ENCODE measurements at regions not wholly inside any gene's neighbourhood (a gene's known extent, or its start where the extent isn't known, plus 50 kb on each side); places are given as distances from the start of the nearest gene placed in this dataset.

DNA sequence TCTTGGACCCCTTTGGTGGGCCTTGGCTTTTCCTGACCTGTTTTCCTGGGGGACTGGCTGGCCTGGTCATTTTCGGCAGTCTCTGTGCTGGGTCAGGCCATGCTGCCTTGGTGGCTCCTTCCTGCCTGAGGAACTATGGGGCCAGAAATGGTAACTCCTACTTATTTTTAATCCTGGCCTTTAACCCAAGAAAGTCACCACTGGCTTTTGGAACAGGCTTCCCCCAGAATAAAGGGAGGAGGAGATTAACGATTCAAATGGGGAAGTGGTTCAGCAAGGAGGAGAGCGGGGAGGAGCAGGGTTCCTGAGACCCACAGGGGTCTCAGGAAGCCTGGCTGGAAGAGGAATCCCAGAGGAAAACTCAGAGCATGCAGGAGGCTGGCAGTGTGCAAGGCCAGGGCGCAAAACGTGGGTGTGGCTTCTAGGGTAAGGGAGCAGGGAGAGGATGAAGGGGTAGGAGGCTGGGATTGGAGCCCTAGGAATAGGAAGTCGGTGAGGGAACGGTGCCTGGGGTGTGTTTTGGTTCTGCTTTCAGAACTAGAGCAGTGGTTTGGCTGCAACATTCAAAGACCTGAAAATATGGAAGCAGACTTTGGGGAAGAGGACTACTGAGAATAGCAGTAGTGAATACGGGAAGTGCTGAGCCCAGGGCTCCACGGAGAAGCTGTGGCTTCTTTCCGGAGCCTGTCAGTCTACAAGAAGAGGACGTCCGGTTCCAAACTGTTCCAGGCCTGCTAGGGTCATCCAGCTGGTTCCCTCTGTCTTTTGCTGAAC lies 271.1 kb upstream of the KLF4 start:
- ChIA-PET CTCF (no interaction called here), POLR2A (no interaction called here)
- H3K27ac Mint-ChIP-seq: no peak overlapping the region
- no peaks in the 10 kb centered on the region for H3K27me3 Mint-ChIP-seq
- H3K9me3 Mint-ChIP-seq: peaks cover 7% of the 10 kb centered on the region
- no peaks in the 10 kb centered on the region for H3K4me1 Mint-ChIP-seq (ENCODE audit: low read depth)
- intact Hi-C loops (cut with micrococcal nuclease): no loop called here
- no peak for DNase-seq
- H3K36me3 Mint-ChIP-seq: no peaks in the 10 kb centered on the region
- no peak overlapping the region for H3K4me3 Mint-ChIP-seq

DNA sequence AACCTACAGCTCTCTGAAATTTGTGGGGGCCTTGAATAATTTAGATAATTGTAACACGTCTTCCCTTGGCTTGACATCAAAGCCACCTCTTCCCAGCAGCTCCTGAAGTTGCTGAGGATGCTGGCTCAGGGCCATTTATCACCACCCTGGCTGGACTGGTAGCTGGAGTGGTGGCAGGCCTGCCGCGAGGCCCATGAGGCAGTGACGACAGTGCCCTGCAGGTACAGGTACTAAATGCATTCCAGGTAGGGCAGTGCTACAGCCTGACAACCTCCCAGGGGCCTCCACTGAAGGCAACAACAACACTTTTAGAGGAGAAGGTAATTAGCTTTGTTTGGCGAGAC lies 270.2 kb upstream of the KLF4 start:
- intact Hi-C loops (cut with micrococcal nuclease): no loop called here
- Mint-ChIP-seq H3K4me3 (no peak overlapping the region), H3K9me3 (peaks cover 5% of the 10 kb centered on the region), H3K36me3 (no peaks in the 10 kb centered on the region), H3K4me1 (ENCODE audit: low read depth) (no peaks in the 10 kb centered on the region), H3K27ac (no peak overlapping the region), H3K27me3 (no peaks in the 10 kb centered on the region)
- no peak for DNase-seq
- ChIA-PET POLR2A (no interaction called here), CTCF (no interaction called here)

DNA sequence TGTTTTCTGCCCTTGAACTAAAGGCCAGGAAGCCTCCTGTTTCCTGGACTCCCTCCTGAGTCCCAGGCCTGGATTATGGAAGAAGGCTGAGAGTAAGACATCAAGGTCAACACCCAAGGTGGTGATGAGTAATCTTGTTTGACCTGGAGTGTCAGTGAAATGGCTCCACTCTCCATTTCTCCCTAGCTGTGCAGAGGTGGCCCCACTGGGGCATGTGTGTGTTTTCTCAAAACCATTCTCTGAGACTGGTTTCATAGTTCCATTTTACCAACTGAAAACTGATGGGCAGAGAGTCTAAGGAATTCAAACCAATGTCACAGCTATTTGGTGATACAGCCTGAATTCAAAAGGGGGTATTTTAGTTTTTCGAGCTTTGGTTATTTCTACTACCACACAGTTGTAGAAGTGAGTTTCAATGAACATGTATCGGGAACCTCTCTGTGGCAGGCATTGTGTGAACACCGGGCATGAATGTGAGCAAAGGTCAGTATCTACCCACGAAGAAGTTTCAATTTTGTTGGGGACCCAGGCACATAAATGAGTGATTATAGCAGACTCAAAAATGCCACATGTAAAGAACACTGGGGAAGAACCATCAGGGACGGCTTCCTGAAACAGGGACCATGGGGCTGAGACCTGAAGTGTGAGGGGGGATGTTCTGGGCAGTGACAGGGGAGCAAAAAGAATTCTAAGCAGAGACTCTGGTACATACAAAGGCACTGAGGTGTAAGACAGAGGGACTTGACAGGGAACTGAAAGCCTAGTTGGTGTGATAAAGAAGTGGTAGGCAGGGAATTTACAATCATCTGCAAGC lies 269.6 kb upstream of the KLF4 start:
- peaks cover 5% of the 10 kb centered on the region for H3K9me3 Mint-ChIP-seq
- H3K36me3 Mint-ChIP-seq: no peaks in the 10 kb centered on the region
- ChIA-PET POLR2A (no interaction called here), CTCF (no interaction called here)
- H3K4me1 Mint-ChIP-seq (ENCODE audit: low read depth): no peaks in the 10 kb centered on the region
- no peaks in the 10 kb centered on the region for H3K27me3 Mint-ChIP-seq
- no peak for DNase-seq
- no peak overlapping the region for H3K27ac Mint-ChIP-seq
- no peak overlapping the region for H3K4me3 Mint-ChIP-seq
- intact Hi-C loops (cut with micrococcal nuclease): no loop called here

DNA sequence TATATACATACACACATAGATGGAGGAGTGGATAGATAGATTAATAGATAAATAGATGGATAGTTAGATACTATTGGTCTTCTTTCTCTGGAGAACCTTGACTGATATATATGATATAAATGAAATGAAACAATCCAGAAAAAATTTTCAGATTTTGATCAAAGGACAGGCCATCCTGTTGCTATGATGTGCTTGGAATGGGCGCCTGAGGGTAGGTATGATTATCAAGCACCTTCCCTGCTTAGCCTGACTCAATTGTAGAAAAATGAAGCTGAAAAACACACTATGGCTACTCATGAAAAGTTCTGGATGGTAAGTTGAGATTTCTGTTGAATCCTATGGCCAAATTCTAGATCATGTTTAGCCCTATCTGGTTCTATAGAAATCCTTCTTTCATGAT lies 266.5 kb upstream of the KLF4 start:
- Mint-ChIP-seq H3K9me3 (no peaks in the 10 kb centered on the region), H3K4me1 (ENCODE audit: low read depth) (no peaks in the 10 kb centered on the region), H3K36me3 (no peaks in the 10 kb centered on the region), H3K4me3 (no peak overlapping the region), H3K27ac (no peak overlapping the region), H3K27me3 (no peaks in the 10 kb centered on the region)
- intact Hi-C loops (cut with micrococcal nuclease): no loop called here
- POLR2A ChIA-PET: no interaction called here
- CTCF ChIA-PET: interaction anchor here (0.6 kb wide), 1 partner anchor 13 kb away, joined by 3 read pairs; no protein-coding TSS in a partner anchor
- DNase-seq: no peak

DNA sequence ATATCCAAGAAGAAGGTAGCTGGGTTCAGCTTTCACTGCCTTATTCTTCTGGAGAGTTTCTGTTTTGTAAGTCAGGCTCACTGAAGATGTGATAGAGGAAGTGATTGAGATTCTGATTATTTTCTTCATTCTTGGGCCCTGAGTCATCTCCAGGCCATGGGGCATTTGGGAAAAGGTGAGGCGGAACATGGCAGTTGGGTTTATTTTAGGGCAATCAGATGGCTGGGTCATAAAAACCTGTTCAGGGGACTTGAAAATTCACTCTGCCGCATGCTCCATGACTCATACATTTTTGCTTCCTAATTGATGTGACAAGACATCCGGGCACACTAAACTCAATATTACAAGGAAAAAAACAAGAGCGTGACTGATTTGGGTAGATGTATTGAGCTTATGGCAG lies 265.7 kb upstream of the KLF4 start:
- no peaks in the 10 kb centered on the region for H3K27me3 Mint-ChIP-seq
- no peak overlapping the region for H3K27ac Mint-ChIP-seq
- CTCF ChIA-PET: no interaction called here
- intact Hi-C loops (cut with micrococcal nuclease): no loop called here
- H3K9me3 Mint-ChIP-seq: no peaks in the 10 kb centered on the region
- no peak for DNase-seq
- no peaks in the 10 kb centered on the region for H3K36me3 Mint-ChIP-seq
- POLR2A ChIA-PET: no interaction called here
- no peaks in the 10 kb centered on the region for H3K4me1 Mint-ChIP-seq (ENCODE audit: low read depth)
- H3K4me3 Mint-ChIP-seq: no peak overlapping the region

DNA sequence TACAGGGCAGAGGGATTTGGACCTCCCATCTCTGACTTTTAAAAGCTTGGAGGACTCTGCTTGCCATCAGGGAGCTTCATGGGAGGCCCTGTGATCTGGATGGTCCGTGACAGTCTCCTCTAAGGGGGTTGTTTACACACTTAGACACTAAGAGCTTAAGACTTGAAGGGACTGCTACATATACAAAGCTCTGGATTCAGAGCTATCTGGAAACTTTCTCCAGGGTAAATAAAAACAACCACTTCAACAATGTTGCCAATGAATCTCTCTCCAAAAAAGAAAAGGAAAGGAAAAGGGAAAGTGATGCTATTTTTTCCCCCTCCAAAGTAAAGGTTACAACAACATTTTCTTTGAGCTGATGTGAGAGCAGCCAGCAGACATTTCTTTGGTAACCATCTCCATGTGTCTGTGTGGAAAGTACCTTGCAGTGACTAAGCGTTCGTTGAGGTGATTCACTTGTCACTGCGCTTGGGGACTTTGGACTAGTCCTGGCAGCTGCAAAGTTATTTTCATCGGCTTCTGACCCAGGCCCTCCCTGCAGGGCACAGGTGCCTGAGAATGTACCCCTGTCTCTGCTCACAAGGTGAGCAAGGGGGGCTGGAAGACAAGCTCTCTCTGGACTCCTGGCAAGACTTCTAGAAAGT lies 262.1 kb upstream of the KLF4 start:
- no peaks in the 10 kb centered on the region for H3K27me3 Mint-ChIP-seq
- no peak for DNase-seq
- ChIA-PET POLR2A (no interaction called here), CTCF (no interaction called here)
- H3K4me3 Mint-ChIP-seq: no peak overlapping the region
- H3K27ac Mint-ChIP-seq: no peak overlapping the region
- H3K4me1 Mint-ChIP-seq (ENCODE audit: low read depth): no peaks in the 10 kb centered on the region
- intact Hi-C loops (cut with micrococcal nuclease): no loop called here
- H3K9me3 Mint-ChIP-seq: no peaks in the 10 kb centered on the region
- no peaks in the 10 kb centered on the region for H3K36me3 Mint-ChIP-seq

DNA sequence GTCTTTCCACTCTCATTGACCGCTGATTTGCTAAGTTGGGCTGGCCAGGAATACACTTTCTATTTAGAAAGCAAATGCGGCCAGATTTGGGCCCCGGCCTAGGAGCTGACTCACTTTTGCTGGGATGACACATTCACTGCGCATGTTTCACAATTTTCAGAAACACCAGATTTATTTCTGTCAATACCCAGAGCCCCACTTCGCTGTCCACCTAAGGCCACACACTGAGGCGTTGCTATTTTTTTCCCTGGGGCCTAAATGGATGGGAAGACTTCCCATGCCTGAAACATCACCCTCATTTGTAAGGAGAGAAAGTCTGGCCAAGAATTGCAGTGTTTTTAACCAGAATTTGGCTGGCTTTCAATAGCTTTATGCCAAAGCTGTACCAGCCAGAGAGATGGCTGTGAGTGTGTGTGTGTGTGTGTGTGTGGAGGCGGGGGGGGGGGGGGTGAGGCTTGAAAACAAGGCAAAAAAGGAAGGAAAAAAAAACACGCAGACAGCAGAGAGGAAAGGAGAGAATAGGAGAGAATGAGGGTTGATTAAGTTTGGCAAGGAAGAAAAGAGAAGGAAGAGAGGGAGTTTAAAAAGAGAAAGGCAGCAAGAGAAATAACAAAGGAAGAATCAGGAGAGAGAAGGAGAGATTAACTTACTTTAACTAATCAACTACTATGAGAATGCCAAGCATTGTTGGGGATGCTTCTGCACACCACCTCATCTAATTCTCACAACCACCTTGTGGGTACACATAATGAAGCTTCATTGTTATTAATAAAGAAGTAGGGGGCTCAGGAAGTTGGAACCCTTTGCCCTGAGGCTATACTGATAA lies 261.4 kb upstream of the KLF4 start:
- no peaks in the 10 kb centered on the region for H3K4me1 Mint-ChIP-seq (ENCODE audit: low read depth)
- CTCF ChIA-PET: no interaction called here
- intact Hi-C loops (cut with micrococcal nuclease): no loop called here

DNA sequence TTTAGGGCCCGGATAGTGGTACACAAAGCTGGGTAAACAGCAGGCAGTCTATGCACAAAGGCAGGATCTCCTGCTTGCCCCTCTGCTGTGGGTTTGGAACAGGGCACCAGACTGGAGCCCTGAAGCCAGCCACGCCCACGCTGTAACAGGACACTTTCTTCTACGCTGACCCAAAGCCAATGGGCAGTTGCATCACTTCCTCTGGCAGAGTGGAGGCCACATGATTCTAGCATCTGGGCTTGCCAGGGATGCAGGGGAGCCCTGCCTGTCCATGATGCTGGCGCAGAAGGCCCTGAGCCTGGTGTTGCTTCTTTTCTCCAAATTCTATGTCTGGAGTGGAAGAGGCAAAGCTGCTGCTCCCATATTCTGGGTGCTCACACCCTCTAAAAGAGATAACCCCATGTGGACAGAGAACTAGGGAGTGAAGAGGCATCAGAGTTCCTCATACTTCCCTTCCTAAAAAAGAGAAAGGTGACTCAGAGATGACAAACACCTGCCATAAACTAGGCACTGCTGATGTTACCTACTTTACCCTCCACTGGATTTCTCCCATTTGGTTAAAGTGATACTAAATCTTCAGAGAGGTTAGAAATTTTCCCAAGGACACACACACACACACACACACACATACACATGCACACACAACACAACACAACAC lies 260.3 kb upstream of the KLF4 start:
- intact Hi-C loops (cut with micrococcal nuclease): no loop called here
- Mint-ChIP-seq H3K4me3 (no peak overlapping the region), H3K36me3 (no peaks in the 10 kb centered on the region), H3K27ac (no peak overlapping the region), H3K4me1 (ENCODE audit: low read depth) (no peaks in the 10 kb centered on the region), H3K27me3 (no peaks in the 10 kb centered on the region), H3K9me3 (no peaks in the 10 kb centered on the region)
- POLR2A ChIA-PET: no interaction called here
- CTCF ChIA-PET: no interaction called here
- no peak for DNase-seq

More for the DNA sequence above, 261.4 kb upstream of the KLF4 start:
- POLR2A ChIA-PET: no interaction called here
- H3K4me3 Mint-ChIP-seq: no peak overlapping the region
- no peaks in the 10 kb centered on the region for H3K36me3 Mint-ChIP-seq
- no peaks in the 10 kb centered on the region for H3K27me3 Mint-ChIP-seq
- H3K9me3 Mint-ChIP-seq: no peaks in the 10 kb centered on the region
- H3K27ac Mint-ChIP-seq: no peak overlapping the region
- DNase-seq: no peak

DNA sequence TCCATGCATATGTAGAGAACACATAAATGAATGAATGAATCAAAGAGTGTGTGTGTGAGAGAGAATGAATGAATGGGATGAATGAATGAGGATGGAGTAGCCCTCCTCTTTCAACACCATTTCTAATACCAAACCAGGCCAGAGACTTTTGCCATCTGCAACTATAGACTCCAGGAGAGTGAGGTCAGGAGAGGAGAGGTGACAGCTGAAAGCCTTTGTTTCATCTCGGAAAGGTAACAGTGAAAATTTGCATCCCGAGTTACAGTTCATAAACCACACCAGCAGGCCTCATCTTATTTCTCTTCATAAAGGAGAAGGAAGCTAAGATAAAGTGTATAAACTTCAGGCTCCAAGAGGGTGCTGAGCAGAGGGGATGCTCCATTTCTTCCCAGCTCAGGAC lies 255.3 kb upstream of the KLF4 start:
- CTCF ChIA-PET: no interaction called here
- H3K27me3 Mint-ChIP-seq: no peaks in the 10 kb centered on the region
- H3K4me1 Mint-ChIP-seq (ENCODE audit: low read depth): no peaks in the 10 kb centered on the region
- intact Hi-C loops (cut with micrococcal nuclease): no loop called here
- POLR2A ChIA-PET: no interaction called here
- no peak overlapping the region for H3K4me3 Mint-ChIP-seq
- no peaks in the 10 kb centered on the region for H3K9me3 Mint-ChIP-seq
- no peak overlapping the region for H3K27ac Mint-ChIP-seq
- no peak for DNase-seq
- H3K36me3 Mint-ChIP-seq: no peaks in the 10 kb centered on the region

DNA sequence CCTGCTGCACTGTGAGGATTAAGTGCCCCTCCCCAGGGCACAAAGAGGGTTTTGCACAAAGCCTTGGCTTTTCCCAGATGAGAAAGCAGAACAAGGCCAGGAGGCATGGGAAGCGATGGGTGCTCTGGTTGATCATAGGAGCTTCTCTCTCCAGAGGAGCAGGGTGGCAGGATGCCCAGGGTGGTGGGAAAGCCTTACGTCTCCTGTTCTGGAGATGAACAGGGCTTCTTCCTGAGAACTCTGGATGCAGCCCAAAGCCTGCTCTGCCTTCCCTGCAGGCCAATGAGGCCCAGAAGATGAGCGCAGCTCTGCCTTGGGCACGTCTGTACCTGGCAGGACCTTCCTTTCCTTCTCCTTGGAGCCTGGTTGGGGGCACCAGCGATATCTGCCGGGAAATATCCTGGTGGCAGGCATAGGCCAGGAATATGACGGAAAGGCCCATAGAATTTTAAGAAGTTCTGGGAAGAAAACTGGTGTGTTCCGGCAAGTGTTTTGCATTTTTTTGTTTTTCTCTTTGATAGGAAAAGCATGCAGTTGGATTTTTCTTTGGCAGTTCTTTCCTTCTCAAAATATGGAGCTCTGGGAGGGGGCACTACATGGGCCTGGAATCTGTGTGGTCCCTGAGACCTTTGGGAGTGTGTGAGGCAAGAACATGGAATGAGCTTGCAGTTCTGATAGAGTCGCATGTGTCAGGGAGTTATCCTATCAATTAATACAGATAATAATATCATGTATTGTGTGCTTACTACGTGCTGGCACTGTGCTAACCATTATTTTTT lies 253.2 kb upstream of the KLF4 start:
- Mint-ChIP-seq H3K4me1 (ENCODE audit: low read depth) (no peaks in the 10 kb centered on the region), H3K27ac (no peak overlapping the region), H3K9me3 (no peaks in the 10 kb centered on the region), H3K36me3 (no peaks in the 10 kb centered on the region), H3K4me3 (no peak overlapping the region), H3K27me3 (no peaks in the 10 kb centered on the region)
- POLR2A ChIA-PET: no interaction called here
- CTCF ChIA-PET: no interaction called here
- intact Hi-C loops (cut with micrococcal nuclease): no loop called here
- DNase-seq: no peak

DNA sequence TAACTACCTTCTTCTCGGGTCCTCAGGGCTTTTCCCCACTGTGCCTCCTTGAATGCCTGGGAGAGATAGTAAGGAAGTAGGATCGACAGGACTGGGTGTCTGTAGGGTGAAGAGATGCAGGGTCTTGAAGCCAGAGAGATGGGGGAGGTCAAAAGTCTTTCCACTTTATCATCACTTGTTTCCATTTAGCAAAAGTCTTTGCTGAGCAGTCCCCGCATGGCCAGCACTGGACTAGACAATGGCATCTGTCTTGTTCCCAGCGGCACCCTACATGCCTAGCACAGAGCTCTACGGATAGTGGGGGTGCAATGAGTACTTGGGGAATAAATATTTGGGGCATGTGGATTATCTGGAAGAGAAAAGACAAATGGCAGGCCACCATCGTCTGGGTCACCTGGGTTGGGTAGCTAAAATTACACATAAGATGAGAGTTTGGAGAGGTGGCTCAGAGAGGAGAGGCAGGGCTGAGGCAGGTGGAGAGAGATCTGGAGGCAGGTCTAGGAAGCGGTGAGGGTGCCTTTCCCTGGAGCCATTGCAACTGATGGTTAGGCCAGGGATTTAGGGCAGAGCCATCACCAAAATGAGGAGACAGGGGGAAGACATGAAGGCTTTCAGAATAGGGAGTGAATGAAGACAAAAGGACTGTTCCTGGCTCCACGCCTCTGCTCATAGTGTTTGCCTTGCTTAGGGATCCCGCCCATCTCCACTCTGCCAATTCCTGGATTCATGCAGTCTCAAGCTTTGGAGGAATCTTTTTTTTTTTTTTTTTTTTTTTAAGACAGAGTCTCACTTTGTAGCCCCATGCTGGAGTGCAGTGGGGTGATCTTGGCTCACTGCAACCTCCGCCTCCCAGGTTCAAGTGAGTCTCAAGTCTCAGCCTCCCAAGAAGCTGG lies 250.8 kb upstream of the KLF4 start:
- CTCF ChIA-PET: no interaction called here
- POLR2A ChIA-PET: no interaction called here
- Mint-ChIP-seq H3K27me3 (no peaks in the 10 kb centered on the region), H3K36me3 (no peaks in the 10 kb centered on the region), H3K9me3 (no peaks in the 10 kb centered on the region), H3K27ac (no peak overlapping the region), H3K4me3 (no peak overlapping the region), H3K4me1 (ENCODE audit: low read depth) (no peaks in the 10 kb centered on the region)
- DNase-seq: no peak
- intact Hi-C loops (cut with micrococcal nuclease): no loop called here
